Body of pancreas (tissue), 4 donors: ENCODE measurements at regions not wholly inside any gene's neighbourhood (a gene's known extent, or its start where the extent isn't known, plus 50 kb on each side); places are given as distances from the start of the nearest gene placed in this dataset.

Experiments
- CTCF ChIP-seq, 7 experiments: fragments of 450-650 bp in 4 of 7; fragments of 200-600 bp in 3 of 7; sonication (generic) in 3 of 7; IDR thresholded peaks; one replicate each; pipeline ENCODE4 v1.5.1; 2016 to 2019; ENCODE audit warnings: antibody characterized with exemption in 7 of 7
- POLR2A ChIP-seq, 3 donors: fragments of 450-650 bp; IDR thresholded peaks; one replicate each; pipeline ENCODE4 v1.6.1; 2016; ENCODE audit warnings: antibody characterized with exemption in 3 of 3, mild to moderate bottlenecking in 2 of 3

GRCh38 chr16:17988839-17989238 is 347.7 kb downstream of the NPIPA8 start:
- TF ChIP-seq CTCF (IDR thresholded peaks at IDR 0.05) (no peak), POLR2A (IDR thresholded peaks at IDR 0.05) (no peak)
